ENCODE measurements at regions not wholly inside any gene's neighbourhood (a gene's known extent, or its start where the extent isn't known, plus 50 kb on each side); places are given as distances from the start of the nearest gene placed in this dataset.
"Not testable (repeated sequence)": the region's sequence is repeated elsewhere in the genome, so short reads cannot be mapped to it uniquely, and the experiment has no call there.

DNA sequence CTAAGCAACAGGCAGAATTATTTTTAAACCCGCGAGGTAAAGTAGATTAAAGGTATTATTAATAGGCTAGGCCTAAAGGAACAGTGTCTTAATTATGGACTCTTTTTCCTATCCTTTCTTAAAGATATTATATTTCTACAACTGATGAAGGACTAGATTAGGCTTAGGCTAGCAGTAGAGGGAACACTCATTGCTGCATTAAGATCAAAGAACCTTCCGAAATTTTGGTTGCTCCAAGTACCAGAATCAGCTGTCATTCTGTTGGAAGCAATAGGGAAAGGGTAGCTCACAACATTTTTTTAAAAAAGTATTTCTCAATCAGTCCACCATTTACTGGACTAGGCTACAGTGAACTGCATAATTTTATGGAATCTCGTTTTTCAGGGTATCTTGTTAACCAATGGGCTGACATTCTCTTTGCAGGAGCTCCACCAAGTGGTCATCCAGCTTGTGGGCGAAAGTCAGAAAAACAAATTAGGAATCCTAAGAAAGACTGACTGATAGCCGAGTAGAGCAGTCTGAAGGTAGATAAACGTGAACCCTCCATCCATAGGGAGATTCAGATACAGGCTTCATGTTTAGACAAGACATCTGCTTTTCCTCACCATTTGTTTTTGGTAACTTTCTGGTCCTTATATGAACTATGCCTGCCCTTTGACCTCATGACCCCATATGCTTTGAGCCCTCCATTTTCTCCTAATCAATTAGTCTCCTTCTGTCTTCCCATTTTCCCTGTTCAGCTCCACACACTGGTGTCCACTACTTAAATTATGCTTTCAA, 103.6 kb upstream of the CHD1 start:
- peak; percentile 83 for DNase-seq (ENCODE audit: low spot score)
- in situ Hi-C loops (cut with HindIII; ENCODE audit: low sequenced_read_pairs): no loop called here

DNA sequence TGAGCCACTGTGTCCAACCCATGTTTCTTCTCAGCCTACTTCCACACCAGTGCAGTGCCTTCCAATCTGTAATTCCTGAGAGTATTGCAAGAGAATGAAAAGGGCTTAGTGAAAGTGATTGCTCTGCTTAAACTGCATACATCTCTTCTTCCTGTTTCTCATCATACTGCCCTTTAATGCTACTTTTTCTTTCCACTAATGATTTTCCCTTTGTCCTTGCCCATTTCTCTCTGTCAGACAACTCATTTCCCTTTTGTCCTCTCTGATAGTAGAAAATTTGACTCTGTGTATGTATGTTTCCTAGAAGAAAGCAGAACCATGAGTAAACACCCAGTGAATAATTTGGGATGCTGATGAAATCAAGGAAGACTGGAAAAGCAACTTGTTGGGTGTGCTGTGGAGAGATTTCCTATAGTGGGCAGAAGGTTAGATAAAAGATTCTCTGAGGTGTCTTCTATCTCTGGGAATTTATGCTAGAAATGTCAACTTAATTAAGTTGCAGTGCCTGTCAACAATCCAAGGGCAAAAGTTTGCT, 102.2 kb upstream of the CHD1 start:
- DNase-seq (ENCODE audit: low spot score): no peak
- in situ Hi-C loops (cut with HindIII; ENCODE audit: low sequenced_read_pairs): no loop called here

- no peak for DNase-seq (ENCODE audit: low spot score)
- in situ Hi-C loops (cut with HindIII; ENCODE audit: low sequenced_read_pairs): no loop called here
These were observed 100.4 kb upstream of the CHD1 start for GRCh38 chr5:99029172-99029571.

- in situ Hi-C loops (cut with HindIII; ENCODE audit: low sequenced_read_pairs); DNase-seq (ENCODE audit: low spot score): not testable (repeated sequence)
These were observed 99.4 kb upstream of the CHD1 start for GRCh38 chr5:99028170-99028569.

- in situ Hi-C loops (cut with HindIII; ENCODE audit: low sequenced_read_pairs): no loop called here
- no peak for DNase-seq (ENCODE audit: low spot score)
These were observed 96.7 kb upstream of the CHD1 start for GRCh38 chr5:99025298-99026045.

- in situ Hi-C loops (cut with HindIII; ENCODE audit: low sequenced_read_pairs): no loop called here
- no peak for DNase-seq (ENCODE audit: low spot score)
These were observed 94.5 kb upstream of the CHD1 start for GRCh38 chr5:99023330-99023729.

DNA sequence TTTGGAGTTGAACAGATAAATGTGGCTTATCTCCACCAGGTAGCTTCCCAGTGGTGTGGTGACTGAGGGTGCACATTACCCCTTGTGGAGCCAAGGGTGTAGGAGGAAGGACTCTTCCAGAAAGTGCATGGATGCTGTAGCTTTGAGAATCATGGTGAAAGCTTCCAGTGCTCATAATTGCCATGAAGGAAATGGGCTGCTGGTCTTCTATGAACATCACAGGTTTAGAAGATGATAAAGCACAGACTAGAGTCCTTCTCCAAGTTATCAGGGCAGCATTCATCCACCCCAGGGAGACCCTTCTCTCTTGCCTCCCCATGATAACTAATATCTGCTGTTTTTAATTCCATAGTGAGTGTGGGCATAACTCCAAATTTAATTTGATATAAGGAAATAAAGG, 93.4 kb upstream of the CHD1 start:
- in situ Hi-C loops (cut with HindIII; ENCODE audit: low sequenced_read_pairs): no loop called here
- DNase-seq (ENCODE audit: low spot score): no peak

DNA sequence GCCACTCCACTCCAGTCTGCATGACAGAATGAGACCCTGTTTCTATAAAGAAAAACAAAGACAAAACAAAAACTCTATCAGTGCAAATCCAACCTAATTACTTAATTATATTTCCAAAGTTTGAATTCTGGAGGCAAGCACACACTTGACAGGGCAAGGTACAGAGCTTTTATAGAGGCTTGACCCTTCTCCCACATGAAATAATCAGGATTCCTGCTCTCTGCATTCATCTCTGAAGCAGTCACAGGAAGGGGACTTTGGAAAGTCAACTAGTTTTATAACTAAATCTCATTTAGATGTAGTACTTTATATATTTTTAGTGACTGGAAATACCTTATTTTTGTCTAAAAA, 91.9 kb upstream of the CHD1 start:
- DNase-seq (ENCODE audit: low spot score): no peak
- in situ Hi-C loops (cut with HindIII; ENCODE audit: low sequenced_read_pairs): no loop called here

GRCh38 chr5:99019812-99020697, 91.2 kb upstream of the CHD1 start:
- in situ Hi-C loops (cut with HindIII; ENCODE audit: low sequenced_read_pairs): no loop called here
- no peak for DNase-seq (ENCODE audit: low spot score)

DNA sequence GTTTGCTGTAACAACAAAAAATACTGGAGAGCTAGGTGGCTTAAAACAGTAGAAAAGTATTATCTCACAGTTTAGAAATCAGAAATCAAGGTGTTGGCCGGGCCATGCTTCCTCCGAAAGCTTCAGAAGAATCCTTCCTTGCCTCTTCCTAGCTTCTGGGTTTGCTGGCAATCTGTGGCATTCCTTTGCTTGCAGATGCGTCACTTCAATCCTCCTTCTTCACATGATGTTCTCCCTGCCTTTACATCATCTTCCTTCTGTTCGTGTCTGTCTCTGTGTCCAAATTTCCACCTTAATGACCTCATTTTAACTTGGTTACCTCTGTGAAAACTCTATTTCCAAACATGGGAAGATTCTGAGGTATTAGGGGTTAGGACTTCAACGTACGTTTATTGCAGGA, 90.4 kb upstream of the CHD1 start:
- no peak for DNase-seq (ENCODE audit: low spot score)
- in situ Hi-C loops (cut with HindIII; ENCODE audit: low sequenced_read_pairs): no loop called here

- in situ Hi-C loops (cut with HindIII; ENCODE audit: low sequenced_read_pairs): no loop called here
These were observed 81.5 kb upstream of the CHD1 start for GRCh38 chr5:99010294-99010693.

DNA sequence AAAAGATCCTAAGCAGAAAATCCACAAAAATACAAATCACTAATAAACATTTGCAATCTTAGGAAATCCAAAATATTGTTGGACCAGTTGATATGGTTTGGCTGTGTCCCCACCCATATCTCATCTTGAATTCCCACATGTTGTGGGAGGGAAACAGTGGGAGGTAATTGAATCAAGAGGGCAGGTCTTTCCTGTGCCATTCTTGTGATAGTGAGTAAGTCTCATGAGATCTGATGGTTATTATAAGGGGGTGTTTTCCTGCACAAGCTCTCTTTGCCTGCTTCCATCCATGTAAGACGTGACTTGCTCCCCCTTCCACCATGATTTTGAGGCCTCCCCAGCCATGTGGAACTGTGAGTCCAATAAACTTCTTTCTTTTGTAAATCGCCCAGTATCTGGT, 79.2 kb upstream of the CHD1 start:
- DNase-seq (ENCODE audit: low spot score); in situ Hi-C loops (cut with HindIII; ENCODE audit: low sequenced_read_pairs): not testable (repeated sequence)

More at GRCh38 chr5:99010294-99010693, 81.5 kb upstream of the CHD1 start:
- no peak for DNase-seq (ENCODE audit: low spot score)

- in situ Hi-C loops (cut with HindIII; ENCODE audit: low sequenced_read_pairs): no loop called here
- no peak for DNase-seq (ENCODE audit: low spot score)
These were observed 76.7 kb upstream of the CHD1 start for GRCh38 chr5:99005506-99005905.

DNA sequence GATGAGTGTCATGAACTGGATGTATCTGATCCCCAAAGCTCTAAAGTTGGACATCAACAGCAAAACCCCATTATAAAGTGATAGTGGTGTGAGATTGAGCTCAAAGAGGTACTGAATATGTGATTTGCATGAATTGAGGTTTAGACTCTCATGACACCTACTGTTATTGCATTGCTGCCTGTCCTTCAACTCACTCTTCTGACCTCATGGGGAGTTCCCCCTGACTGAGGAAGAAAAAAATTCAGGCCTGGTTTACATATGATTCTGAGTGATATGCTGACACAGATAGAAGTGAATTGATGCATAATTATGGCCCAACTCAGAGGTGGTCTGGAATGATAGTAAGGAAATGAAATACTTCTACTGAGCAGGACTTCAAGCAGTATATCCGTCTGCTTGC, 76.2 kb upstream of the CHD1 start:
- DNase-seq (ENCODE audit: low spot score): no peak
- in situ Hi-C loops (cut with HindIII; ENCODE audit: low sequenced_read_pairs): no loop called here

- DNase-seq (ENCODE audit: low spot score): no peak
- in situ Hi-C loops (cut with HindIII; ENCODE audit: low sequenced_read_pairs): no loop called here
These were observed 72.1 kb upstream of the CHD1 start for GRCh38 chr5:99000876-99001275.

GRCh38 chr5:99000221-99000620, 71.4 kb upstream of the CHD1 start:
- in situ Hi-C loops (cut with HindIII; ENCODE audit: low sequenced_read_pairs): no loop called here
- DNase-seq (ENCODE audit: low spot score): no peak

DNA sequence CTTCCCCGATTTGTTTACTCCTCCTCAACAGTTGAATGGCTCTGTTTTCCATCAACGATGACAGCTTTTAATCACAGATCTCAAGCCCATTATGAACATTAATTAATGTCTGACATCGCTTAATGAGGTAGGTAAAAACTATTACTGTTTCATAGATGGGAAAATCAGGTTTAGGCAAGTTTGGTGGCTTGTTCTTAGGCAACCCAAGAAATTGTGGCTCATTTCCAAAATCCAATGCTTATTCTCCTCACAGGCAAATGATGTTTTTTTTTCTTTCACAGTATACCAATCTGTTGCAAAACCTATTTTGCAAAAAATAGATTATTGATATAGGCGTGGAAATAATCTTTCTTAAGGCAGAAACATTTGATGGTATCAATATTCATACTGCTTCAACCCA, 70.8 kb upstream of the CHD1 start:
- DNase-seq (ENCODE audit: low spot score): no peak
- in situ Hi-C loops (cut with HindIII; ENCODE audit: low sequenced_read_pairs): no loop called here

GRCh38 chr5:98997000-98997399, 68.2 kb upstream of the CHD1 start:
- in situ Hi-C loops (cut with HindIII; ENCODE audit: low sequenced_read_pairs): no loop called here
- no peak for DNase-seq (ENCODE audit: low spot score)

DNA sequence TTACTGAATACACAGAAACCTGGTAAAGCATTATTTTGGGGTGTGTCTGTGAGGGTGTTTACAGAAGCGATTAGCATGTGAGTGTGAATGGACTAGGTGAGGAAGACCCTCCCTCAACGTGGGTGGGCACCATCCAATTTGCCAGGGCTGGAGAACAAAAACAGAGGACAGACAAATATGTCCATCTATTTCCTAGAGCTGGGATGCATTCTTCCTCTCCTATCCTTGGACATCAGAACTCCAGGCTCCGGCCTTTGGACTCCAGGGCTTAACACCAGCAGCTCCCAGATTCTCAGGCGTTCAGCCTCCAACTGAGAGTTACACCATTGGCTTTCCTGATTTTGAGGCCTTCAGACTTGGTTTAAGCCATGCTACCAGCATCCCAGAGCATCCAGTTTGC, 65.8 kb upstream of the CHD1 start:
- in situ Hi-C loops (cut with HindIII; ENCODE audit: low sequenced_read_pairs): no loop called here
- DNase-seq (ENCODE audit: low spot score): no peak

- in situ Hi-C loops (cut with HindIII; ENCODE audit: low sequenced_read_pairs): no loop called here
- DNase-seq (ENCODE audit: low spot score): no peak
These were observed 64.7 kb upstream of the CHD1 start for GRCh38 chr5:98993512-98993911.

Measured in G401 (cell line).